ENCODE measurements at regions not wholly inside any gene's neighbourhood (a gene's known extent, or its start where the extent isn't known, plus 50 kb on each side); places are given as distances from the start of the nearest gene placed in this dataset.

GRCh38 chr5:26193626-26194025 is 844.8 kb downstream of the CDH9 start:
- no peak overlapping the region for H3K4me3 Mint-ChIP-seq (ENCODE audit: unreplicated experiment)
- DNase-seq (ENCODE audit: low spot score) = no peak
- H3K27me3 Mint-ChIP-seq (ENCODE audit: unreplicated experiment) = no peaks in the 10 kb centered on the region
- no peaks in the 10 kb centered on the region for H3K9me3 Mint-ChIP-seq (ENCODE audit: unreplicated experiment)
- no peaks in the 10 kb centered on the region for H3K4me1 Mint-ChIP-seq (ENCODE audit: unreplicated experiment)
- no peaks in the 10 kb centered on the region for H3K36me3 Mint-ChIP-seq (ENCODE audit: low read depth, unreplicated experiment)
- no peak for TF ChIP-seq CTCF (IDR thresholded peaks at IDR 0.05; ENCODE audit: unreplicated experiment)
- no peak overlapping the region for H3K27ac Mint-ChIP-seq (ENCODE audit: unreplicated experiment)

DNA sequence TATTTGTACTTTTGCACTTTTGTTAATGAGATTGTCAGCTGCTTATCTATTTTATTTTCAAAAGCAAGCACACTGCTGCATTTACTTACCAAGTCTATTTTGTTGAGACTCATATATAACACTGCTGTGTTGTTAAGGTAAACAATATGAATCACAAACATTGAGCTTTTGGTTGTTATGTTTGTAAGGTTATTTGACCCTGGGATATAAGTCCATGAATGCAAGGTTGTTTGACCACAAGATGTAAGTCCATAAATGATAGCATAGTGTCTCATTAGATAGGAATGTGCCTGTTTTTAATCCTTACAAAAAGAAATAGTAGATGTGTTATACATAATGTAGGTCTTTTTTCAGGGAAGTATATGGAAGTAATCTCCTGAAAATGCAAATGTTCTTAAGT is 845.9 kb downstream of the CDH9 start:
- DNase-seq (ENCODE audit: low spot score) = no peak
- no peaks in the 10 kb centered on the region for H3K36me3 Mint-ChIP-seq (ENCODE audit: low read depth, unreplicated experiment)
- no peaks in the 10 kb centered on the region for H3K4me1 Mint-ChIP-seq (ENCODE audit: unreplicated experiment)
- H3K9me3 Mint-ChIP-seq (ENCODE audit: unreplicated experiment) = no peaks in the 10 kb centered on the region
- no peak for TF ChIP-seq CTCF (IDR thresholded peaks at IDR 0.05; ENCODE audit: unreplicated experiment)
- H3K27me3 Mint-ChIP-seq (ENCODE audit: unreplicated experiment) = no peaks in the 10 kb centered on the region
- no peak overlapping the region for H3K4me3 Mint-ChIP-seq (ENCODE audit: unreplicated experiment)
- H3K27ac Mint-ChIP-seq (ENCODE audit: unreplicated experiment) = no peak overlapping the region

- H3K4me1 Mint-ChIP-seq (ENCODE audit: unreplicated experiment) = peaks cover 4% of the 10 kb centered on the region
- no peaks in the 10 kb centered on the region for H3K36me3 Mint-ChIP-seq (ENCODE audit: low read depth, unreplicated experiment)
- TF ChIP-seq CTCF (IDR thresholded peaks at IDR 0.05; ENCODE audit: unreplicated experiment) = no peak
- no peaks in the 10 kb centered on the region for H3K27me3 Mint-ChIP-seq (ENCODE audit: unreplicated experiment)
- no peak overlapping the region for H3K27ac Mint-ChIP-seq (ENCODE audit: unreplicated experiment)
- no peak for DNase-seq (ENCODE audit: low spot score)
- no peaks in the 10 kb centered on the region for H3K9me3 Mint-ChIP-seq (ENCODE audit: unreplicated experiment)
- no peak overlapping the region for H3K4me3 Mint-ChIP-seq (ENCODE audit: unreplicated experiment)
These were observed 856.8 kb downstream of the CDH9 start for GRCh38 chr5:26181582-26181981.

DNA sequence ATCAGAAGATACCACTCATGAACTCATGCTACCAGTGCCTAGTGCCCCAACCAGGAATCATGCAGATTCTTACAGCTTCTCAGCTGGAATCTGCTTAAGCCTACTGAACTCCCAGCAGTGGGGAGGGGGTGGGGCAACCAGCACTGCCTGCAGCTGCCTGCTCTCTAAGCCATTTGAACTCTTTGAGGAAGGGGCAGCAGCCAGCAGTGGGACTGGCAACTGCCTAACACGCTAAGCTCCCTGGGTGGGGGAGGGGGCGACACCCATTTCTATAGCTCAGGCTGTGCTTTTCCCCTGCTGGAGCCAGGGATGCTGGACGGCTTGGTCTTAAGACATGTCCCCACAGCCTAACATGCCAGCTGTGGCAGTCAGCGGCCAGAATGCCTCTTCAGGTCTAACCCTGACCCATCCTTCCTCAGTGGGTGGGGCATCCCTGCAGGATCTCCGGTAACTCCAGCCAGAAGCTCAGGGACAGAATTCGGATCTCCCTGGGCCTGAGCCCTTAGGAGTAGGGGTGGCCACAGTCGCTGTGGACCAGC is 889.7 kb downstream of the CDH9 start:
- no peak for TF ChIP-seq CTCF (IDR thresholded peaks at IDR 0.05; ENCODE audit: unreplicated experiment)

DNA sequence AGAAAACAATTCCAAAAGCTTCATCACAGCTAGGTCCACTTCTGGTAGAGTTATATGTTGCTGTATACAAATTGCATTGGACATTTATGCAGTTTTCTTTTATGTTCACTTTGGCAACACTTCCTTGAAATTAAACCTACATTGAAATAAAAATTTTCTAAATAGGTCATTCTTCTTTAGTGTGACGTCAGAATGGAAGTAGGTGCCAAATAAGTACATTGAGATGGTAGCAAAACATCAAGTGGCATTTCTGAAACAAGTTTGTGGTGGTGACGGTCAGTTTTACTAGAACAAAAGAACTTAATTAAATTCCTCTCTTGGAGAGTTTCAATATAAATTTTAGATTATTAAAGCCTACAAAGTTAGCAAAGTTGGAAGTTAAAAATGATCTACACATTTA is 895.1 kb downstream of the CDH9 start:
- no peak for DNase-seq (ENCODE audit: low spot score)
- Mint-ChIP-seq H3K27me3 (ENCODE audit: unreplicated experiment) (no peaks in the 10 kb centered on the region), H3K9me3 (ENCODE audit: unreplicated experiment) (no peaks in the 10 kb centered on the region), H3K4me1 (ENCODE audit: unreplicated experiment) (no peaks in the 10 kb centered on the region), H3K36me3 (ENCODE audit: low read depth, unreplicated experiment) (no peaks in the 10 kb centered on the region), H3K27ac (ENCODE audit: unreplicated experiment) (no peak overlapping the region), H3K4me3 (ENCODE audit: unreplicated experiment) (no peak overlapping the region)
- TF ChIP-seq CTCF (IDR thresholded peaks at IDR 0.05; ENCODE audit: unreplicated experiment) = no peak

More for the DNA sequence above, 889.7 kb downstream of the CDH9 start:
- H3K36me3 Mint-ChIP-seq (ENCODE audit: low read depth, unreplicated experiment) = no peaks in the 10 kb centered on the region
- DNase-seq (ENCODE audit: low spot score) = no peak
- no peak overlapping the region for H3K27ac Mint-ChIP-seq (ENCODE audit: unreplicated experiment)
- H3K9me3 Mint-ChIP-seq (ENCODE audit: unreplicated experiment) = no peaks in the 10 kb centered on the region
- no peaks in the 10 kb centered on the region for H3K27me3 Mint-ChIP-seq (ENCODE audit: unreplicated experiment)
- no peaks in the 10 kb centered on the region for H3K4me1 Mint-ChIP-seq (ENCODE audit: unreplicated experiment)
- no peak overlapping the region for H3K4me3 Mint-ChIP-seq (ENCODE audit: unreplicated experiment)

All from endothelial cell (in vitro differentiated cells).